Suppressor macrophage treated with lipopolysaccharide for 4 hours (primary cell): ENCODE measurements at regions not wholly inside any gene's neighbourhood (a gene's known extent, or its start where the extent isn't known, plus 50 kb on each side); places are given as distances from the start of the nearest gene placed in this dataset.
A peak's percentile ranks its signal among the peaks of the same experiment; 100 is the strongest.
"Not testable (repeated sequence)": the region's sequence is repeated elsewhere in the genome, so short reads cannot be mapped to it uniquely, and the experiment has no call there.

ENCODE experiments used
- DNase-seq: peaks from one replicate; pipeline ENCODE4 v3.0.0-alpha.2; 2020

DNA sequence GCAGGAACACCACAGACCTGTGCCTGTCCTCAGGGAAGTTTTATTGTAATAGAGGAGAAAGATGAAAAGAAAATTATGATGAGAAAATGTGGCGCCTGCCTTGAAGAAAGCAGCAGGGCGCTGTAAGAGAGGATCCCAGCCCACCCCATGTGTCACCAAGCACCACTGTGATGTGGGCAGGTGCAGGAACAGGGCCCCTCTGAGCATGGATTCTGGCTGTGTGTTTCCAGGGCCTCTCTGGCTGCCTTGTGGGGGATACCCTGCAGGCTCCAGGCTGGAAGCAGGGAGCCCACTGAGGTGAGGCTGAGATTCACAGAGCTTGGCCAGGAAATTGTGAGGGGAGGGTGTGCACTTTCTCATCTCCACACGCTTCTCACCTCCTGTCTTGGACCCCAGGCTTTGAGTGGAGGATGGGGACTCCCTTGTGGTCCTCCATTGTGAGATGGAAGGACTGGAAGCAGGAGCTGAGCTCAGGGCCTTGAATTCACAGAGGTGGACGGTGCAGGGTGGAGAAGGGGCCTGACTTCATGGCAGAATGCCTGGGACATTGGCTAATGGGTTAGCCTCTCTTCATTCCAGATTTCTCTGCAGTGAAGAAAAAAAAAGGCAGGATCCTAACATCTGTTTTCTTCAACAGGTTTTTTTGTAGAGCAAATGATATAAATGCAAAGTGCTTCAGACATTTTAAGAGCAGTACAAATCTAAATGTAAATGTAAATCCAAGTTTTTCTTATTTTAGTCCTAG, 246.6 kb upstream of the B3GAT1 start:
- no peak for DNase-seq

DNA sequence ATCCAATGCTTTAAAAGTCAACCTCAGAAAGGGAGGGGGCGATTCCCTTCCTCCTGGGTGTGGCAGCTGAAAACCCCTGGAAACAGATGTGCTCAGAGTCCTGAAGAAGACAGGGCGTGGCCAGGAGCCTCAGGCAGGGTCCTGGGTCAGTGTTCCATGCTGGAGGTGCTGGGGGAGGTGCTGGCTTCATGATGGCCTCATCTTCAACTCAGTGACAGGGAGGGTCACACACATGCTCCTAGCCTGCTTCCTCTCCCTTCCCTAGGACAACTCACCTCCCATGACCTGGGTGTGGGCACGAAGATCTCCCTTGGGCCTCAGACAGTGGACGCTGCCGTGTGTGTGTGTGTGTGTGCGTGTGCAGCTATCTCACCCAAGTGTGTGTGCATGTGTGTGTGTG, 245.6 kb upstream of the B3GAT1 start:
- no peak for DNase-seq

DNA sequence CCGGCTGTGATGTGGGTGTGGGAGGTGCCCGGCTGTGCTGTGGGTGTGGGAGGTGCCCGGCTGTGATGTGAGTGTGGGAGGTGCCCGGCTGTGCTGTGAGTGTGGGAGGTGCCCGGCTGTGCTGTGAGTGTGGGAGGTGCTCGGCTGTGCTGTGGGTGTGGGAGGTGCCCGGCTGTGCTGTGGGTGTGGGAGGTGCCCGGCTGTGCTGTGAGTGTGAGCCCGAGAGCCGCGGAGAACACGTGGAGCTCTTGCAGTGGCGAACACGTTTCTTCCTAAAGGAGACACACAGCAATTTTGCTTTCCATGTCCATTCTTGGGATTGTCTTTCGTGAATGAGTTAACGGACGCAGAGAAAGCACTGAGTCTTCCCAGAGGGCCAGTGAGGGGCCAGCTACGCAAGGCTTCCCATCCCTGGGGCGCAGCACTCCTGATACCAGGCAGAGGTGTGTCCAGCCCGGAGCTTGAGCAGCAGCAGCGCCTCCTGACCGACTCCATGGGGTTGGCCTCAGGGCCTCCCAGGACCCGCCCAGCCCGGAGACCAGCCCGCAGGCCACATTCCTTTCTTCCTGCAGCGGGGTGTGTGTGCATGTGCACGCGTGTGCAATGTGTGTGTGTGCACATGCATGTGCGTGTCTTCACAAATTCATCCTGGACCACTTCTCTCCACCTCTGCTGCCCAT, 245.0 kb upstream of the B3GAT1 start:
- DNase-seq, result no peak

DNA sequence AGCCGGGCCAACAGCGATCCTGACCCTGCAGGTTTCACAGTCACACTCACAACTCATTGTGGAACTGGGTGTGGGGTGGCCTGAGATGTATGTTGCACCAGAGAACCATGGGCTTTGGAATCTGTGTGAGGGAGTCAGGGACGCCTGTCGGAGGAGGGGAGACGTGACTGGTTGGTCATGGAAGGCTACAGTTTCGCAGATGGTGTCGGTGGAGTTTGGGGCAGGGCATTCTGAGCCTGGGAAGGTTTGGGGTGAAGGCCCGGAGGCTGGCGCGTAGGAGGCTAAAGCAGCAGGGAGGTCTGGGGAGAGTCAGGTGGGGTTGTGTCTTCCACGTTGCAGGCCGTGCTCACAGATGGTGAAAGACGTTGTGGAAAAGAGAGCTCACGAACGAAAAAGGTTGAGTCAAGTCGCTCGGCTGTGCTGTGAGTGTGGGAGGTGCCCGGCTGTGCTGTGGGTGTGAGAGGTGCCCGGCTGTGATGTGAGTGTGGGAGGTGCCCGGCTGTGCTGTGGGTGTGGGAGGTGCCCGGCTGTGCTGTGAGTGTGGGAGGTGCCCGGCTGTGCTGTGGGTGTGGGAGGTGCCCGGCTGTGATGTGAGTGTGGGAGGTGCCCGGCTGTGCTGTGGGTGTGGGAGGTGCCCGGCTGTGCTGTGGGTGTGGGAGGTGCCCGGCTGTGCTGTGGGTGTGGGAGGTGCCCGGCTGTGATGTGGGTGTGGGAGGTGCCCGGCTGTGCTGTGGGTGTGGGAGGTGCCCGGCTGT, 244.2 kb upstream of the B3GAT1 start:
- not testable (repeated sequence) for DNase-seq

DNA sequence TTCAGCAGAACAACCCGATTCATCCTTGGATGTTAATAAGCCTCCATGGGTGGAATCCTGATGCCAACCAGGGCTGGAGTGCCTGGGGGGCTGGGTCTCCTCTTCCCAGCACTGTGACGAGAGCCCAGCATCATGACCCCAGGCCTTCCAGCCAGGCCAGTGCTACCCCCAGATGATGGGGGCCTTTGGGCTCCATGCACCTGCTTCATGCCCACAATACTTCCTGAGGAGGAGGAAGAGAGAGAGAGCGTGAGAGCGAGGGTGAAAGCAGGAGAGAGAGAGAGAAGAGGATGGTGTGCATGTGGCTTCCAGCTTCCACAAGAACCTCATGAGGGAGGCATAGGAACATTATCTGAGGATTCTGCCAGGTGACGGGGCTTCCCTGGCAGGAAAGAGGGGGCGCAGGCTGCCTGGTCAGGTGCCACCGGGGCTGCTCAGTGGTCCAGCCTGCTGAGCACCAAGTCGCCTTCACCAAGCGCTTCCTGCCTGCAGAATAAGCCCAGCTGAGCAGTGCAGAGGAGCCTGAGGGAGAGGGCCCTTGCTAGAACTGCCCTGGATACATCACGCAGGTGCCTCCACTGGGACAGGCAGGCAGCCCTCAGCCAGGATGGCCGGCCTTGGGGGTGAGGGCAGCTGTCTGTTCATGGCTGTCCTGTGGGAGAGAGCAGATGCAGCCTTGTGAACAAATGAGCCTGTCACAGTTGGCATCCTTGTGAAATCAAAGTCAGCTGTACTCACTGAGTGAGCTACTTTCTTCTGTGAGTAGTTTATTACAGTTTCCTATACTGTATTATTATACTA, 243.3 kb upstream of the B3GAT1 start:
- DNase-seq, result no peak

DNA sequence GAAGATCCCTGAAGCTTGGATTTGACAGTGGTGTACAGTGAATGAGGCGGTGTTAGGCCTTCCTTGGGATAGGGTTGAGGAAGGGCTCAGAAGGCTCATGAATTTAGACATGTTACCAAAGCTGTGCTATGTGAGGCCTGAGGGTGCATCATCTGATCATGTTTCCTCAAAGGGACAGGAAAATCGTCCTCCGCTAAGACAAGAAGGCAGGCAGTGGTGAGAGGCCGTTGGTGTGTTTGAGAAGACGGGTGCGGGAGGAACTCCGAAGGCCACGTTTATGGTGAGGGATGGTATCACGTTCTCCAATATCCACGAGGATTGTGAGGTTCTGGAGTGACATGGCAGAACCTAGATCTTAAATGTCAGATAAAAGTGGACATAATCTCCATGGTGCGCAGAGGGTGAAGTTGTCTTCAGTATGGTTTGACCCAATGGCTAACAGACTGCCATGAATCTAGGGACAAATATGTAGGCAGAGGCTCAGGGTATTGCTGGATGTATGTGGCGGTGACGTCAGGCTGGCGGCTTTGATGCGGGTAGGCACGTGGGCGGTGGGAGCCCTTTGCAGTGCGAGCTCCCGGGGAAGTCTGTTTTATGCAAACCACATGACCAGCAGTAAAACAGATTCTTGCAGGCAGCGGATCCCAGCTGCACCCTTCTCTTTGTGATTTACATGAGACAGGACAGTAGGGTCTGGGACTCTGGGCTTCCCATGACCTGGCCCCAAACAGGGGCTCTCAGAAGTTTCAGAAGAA, 242.3 kb upstream of the B3GAT1 start:
- DNase-seq, result no peak

- DNase-seq, result no peak
Observed at GRCh38 chr11:134652586-134653255, 240.7 kb upstream of the B3GAT1 start.

GRCh38 chr11:134647066-134647743, 235.2 kb upstream of the B3GAT1 start:
- no peak for DNase-seq

DNA sequence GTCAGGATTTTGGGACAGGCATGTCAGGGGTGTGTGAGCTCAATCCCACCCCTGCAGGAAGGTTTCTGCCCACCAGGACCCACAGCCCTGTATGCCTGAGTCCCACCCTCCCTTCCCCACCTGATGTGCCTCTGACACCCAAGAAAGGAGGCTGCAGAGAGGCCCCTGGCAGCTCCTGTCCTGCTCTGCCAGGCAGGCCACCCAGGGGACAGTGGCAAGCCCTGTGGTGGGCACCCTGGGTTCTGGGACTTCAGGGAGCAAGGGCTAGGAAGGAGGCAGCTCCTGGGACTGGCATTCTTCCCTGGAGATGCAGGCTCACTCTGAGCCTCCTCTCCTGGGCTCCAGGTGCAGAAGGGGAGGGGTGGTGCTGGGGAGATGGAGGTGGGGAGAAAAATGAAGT, 234.5 kb upstream of the B3GAT1 start:
- DNase-seq, result no peak

GRCh38 chr11:134645576-134645975, 233.5 kb upstream of the B3GAT1 start:
- no peak for DNase-seq

DNA sequence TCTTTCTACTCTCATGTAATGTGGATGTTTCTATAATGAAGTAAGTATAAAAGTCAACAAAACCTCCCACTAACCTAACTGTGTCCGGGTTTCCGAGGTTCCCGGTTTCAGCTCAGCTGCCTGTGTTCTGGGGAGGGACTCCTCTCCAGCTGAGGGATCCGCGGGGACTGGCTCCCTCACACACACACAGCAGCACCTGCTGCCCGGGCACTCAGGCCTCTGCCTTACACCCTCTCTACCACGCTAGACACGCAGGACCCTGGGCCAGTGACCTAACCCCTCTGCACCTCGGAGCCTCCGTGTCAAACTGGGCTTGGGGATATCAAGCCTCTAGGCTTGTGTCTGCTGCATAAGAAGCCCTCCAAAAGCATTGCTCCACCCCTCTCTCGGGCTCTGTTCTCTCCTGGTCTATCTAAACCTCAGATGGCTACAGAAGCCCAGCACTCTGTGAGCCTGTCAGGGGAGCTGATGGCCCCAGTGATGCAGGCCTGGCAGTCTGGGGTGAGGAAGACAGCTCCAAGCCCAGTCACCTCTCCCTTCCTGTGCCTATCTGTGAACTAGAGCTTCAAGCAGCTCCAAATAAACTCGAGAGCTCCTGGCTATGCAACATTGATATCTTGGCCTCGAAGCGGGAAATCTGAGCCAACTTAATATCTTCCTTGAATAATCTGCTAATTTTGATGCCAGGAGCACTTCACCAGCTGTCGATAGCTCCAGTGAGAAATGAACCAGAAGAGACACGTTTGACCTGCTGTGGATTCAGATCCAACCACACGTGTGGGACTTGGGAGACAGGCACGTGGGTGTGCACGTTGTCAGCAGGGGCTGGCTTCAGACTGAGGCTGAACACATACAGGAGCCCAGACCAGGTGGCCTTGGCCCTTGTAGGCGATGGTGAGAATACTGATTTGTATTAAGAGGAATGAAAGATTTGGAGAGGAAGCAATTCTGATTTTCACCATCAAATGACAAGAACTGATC, 232.7 kb upstream of the B3GAT1 start:
- DNase-seq, result no peak

DNA sequence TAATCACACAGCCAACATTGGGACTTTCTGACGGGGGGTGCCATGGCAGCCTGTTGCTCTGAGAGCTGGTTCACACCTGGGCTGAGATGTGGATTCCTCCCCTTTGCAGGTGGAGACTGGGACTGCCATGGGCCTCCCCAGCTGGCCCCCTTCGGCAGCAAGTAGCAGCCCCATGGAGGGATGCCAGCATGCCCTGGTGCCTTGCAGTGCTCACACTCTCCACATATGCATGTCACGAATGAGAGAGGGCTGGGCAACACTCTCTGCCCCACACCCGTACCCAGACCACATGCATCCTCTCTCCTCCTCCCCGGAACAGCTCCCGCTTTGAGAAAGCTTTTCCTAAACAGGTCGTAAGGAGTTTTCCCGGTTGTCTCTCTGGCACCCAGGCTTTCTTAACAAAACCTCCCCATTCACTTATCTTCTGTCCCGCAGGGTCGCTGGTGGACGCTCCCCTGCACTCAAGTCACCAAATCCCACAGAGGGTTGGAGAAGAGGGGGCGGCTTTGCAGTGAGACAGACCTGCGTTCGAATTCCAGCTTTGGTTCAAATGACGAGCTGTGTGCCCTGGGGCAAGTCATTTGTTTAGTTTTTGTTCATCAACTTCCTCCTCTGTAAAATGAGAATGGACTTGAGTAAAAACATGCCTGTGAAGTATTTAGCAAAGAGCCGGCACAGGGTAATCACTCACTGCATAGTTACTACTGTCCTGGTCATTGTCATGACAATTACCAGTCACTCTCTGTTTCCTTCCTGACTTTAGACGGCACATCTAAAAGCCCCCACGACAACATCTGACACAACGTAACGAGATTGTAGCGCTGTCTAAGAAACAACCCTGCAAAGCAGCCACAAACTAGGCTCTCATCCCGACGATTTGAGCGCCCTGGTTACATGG, 231.3 kb upstream of the B3GAT1 start:
- DNase-seq, result no peak

GRCh38 chr11:134642206-134642605, 230.2 kb upstream of the B3GAT1 start:
- no peak for DNase-seq

GRCh38 chr11:134640971-134641968, 229.2 kb upstream of the B3GAT1 start:
- DNase-seq, result peak; percentile 61

GRCh38 chr11:134640536-134640935, 228.5 kb upstream of the B3GAT1 start:
- no peak for DNase-seq

GRCh38 chr11:134639586-134640330, 227.7 kb upstream of the B3GAT1 start:
- DNase-seq, result no peak
